ENCODE measurements at regions not wholly inside any gene's neighbourhood (a gene's known extent, or its start where the extent isn't known, plus 50 kb on each side); places are given as distances from the start of the nearest gene placed in this dataset.

- Histone ChIP-seq H3K27ac (ENCODE audit: low read depth, low read length) (no peak overlapping the region), H3K27me3 (ENCODE audit: insufficient read depth, low read length) (peaks cover 2% of the 10 kb centered on the region), H3K9me3 (ENCODE audit: insufficient read depth, low read depth, low read length) (no peaks in the 10 kb centered on the region), H2AFZ (ENCODE audit: low read depth, low read length) (no peak overlapping the region), H3K36me3 (ENCODE audit: insufficient read depth, low read length) (no peaks in the 10 kb centered on the region), H3K4me2 (ENCODE audit: low read length) (no peak overlapping the region), H4K20me1 (ENCODE audit: insufficient read depth, low read length) (no peaks in the 10 kb centered on the region), H3K9ac (ENCODE audit: low read length) (no peak overlapping the region), H3K4me3 (ENCODE audit: insufficient read depth, low read depth, low read length) (no peak overlapping the region), H3K79me2 (ENCODE audit: insufficient read depth, low read length) (no peaks in the 10 kb centered on the region), H3K4me1 (ENCODE audit: insufficient read depth, low read length) (no peaks in the 10 kb centered on the region)
- TF ChIP-seq CTCF (IDR thresholded peaks at IDR 0.05; ENCODE audit: insufficient read depth, low read depth, low read length) (no peak), EZH2 (IDR thresholded peaks at IDR 0.05; ENCODE audit: insufficient read depth, low read length) (no peak)
- Mint-ChIP-seq H3K36me3 (ENCODE audit: low read depth, unreplicated experiment) (no peaks in the 10 kb centered on the region), H3K9me3 (ENCODE audit: unreplicated experiment) (peaks cover 5% of the 10 kb centered on the region), H3K27me3 (ENCODE audit: low read depth, unreplicated experiment) (no peaks in the 10 kb centered on the region), H3K4me3 (ENCODE audit: unreplicated experiment) (no peak overlapping the region), H3K4me1 (ENCODE audit: low read depth, unreplicated experiment) (no peaks in the 10 kb centered on the region), H3K27ac (ENCODE audit: unreplicated experiment) (no peak overlapping the region)
- no peak for DNase-seq (ENCODE audit: low read depth)
- FAIRE-seq, result no peak
Measured at GRCh38 chr5:52441768-52442167, 345.9 kb upstream of the ITGA1 start.

- no peaks in the 10 kb centered on the region for H3K9me3 ChIP-seq (ENCODE audit: insufficient read depth, low read depth, low read length)
- FAIRE-seq (no peak), DNase-seq (ENCODE audit: low read depth) (no peak)
- Mint-ChIP-seq H3K4me1 (ENCODE audit: low read depth, unreplicated experiment) (no peaks in the 10 kb centered on the region), H3K27me3 (ENCODE audit: low read depth, unreplicated experiment) (no peaks in the 10 kb centered on the region), H3K4me3 (ENCODE audit: unreplicated experiment) (no peak overlapping the region), H3K36me3 (ENCODE audit: low read depth, unreplicated experiment) (no peaks in the 10 kb centered on the region), H3K9me3 (ENCODE audit: unreplicated experiment) (peaks cover 5% of the 10 kb centered on the region), H3K27ac (ENCODE audit: unreplicated experiment) (no peak overlapping the region)
- no peaks in the 10 kb centered on the region for H4K20me1 ChIP-seq (ENCODE audit: insufficient read depth, low read length)
- no peak overlapping the region for H3K9ac ChIP-seq (ENCODE audit: low read length)
- peaks cover 2% of the 10 kb centered on the region for H3K27me3 ChIP-seq (ENCODE audit: insufficient read depth, low read length)
- no peaks in the 10 kb centered on the region for H3K4me1 ChIP-seq (ENCODE audit: insufficient read depth, low read length)
- H3K4me2 ChIP-seq (ENCODE audit: low read length), result no peak overlapping the region
- no peak overlapping the region for H3K27ac ChIP-seq (ENCODE audit: low read depth, low read length)
- TF ChIP-seq CTCF (IDR thresholded peaks at IDR 0.05; ENCODE audit: insufficient read depth, low read depth, low read length), result no peak
- no peak for TF ChIP-seq EZH2 (IDR thresholded peaks at IDR 0.05; ENCODE audit: insufficient read depth, low read length)
- H2AFZ ChIP-seq (ENCODE audit: low read depth, low read length), result no peak overlapping the region
- H3K79me2 ChIP-seq (ENCODE audit: insufficient read depth, low read length), result no peaks in the 10 kb centered on the region
- H3K4me3 ChIP-seq (ENCODE audit: insufficient read depth, low read depth, low read length), result no peak overlapping the region
- no peaks in the 10 kb centered on the region for H3K36me3 ChIP-seq (ENCODE audit: insufficient read depth, low read length)
Measured at GRCh38 chr5:52443187-52443586, 344.5 kb upstream of the ITGA1 start.

DNA sequence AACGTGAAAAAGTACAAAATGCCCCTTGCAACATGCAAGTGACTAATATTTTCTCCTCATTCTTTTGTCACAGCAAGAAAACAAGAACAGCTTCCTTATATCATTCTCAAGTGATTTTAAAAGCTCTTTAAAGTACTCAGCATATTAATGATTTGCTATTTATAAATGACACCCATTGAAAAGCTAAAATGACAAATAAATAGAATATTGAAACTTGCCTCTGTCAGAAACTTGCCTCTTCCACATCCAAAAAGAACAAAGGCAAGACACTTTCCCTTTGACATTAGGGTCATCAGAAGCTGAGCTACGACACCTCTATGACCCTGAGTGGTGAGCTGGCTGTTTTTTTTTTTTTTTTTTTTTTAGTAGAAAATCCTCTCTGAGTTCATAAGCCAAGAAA, 339.6 kb upstream of the ITGA1 start:
- Histone ChIP-seq H3K4me2 (ENCODE audit: low read length) (no peak overlapping the region), H3K36me3 (ENCODE audit: insufficient read depth, low read length) (no peaks in the 10 kb centered on the region), H3K9ac (ENCODE audit: low read length) (no peak overlapping the region), H3K27ac (ENCODE audit: low read depth, low read length) (no peak overlapping the region), H3K4me3 (ENCODE audit: insufficient read depth, low read depth, low read length) (no peak overlapping the region), H3K27me3 (ENCODE audit: insufficient read depth, low read length) (peaks cover 2% of the 10 kb centered on the region), H2AFZ (ENCODE audit: low read depth, low read length) (no peak overlapping the region), H4K20me1 (ENCODE audit: insufficient read depth, low read length) (no peaks in the 10 kb centered on the region), H3K79me2 (ENCODE audit: insufficient read depth, low read length) (no peaks in the 10 kb centered on the region), H3K9me3 (ENCODE audit: insufficient read depth, low read depth, low read length) (no peaks in the 10 kb centered on the region), H3K4me1 (ENCODE audit: insufficient read depth, low read length) (no peaks in the 10 kb centered on the region)
- no peaks in the 10 kb centered on the region for H3K9me3 Mint-ChIP-seq (ENCODE audit: unreplicated experiment)
- DNase-seq (ENCODE audit: low read depth) (no peak), FAIRE-seq (no peak)
- no peaks in the 10 kb centered on the region for H3K4me1 Mint-ChIP-seq (ENCODE audit: low read depth, unreplicated experiment)
- H3K36me3 Mint-ChIP-seq (ENCODE audit: low read depth, unreplicated experiment), result no peaks in the 10 kb centered on the region
- H3K4me3 Mint-ChIP-seq (ENCODE audit: unreplicated experiment), result no peak overlapping the region
- TF ChIP-seq CTCF (IDR thresholded peaks at IDR 0.05; ENCODE audit: insufficient read depth, low read depth, low read length), result no peak
- no peak for TF ChIP-seq EZH2 (IDR thresholded peaks at IDR 0.05; ENCODE audit: insufficient read depth, low read length)
- no peaks in the 10 kb centered on the region for H3K27me3 Mint-ChIP-seq (ENCODE audit: low read depth, unreplicated experiment)
- H3K27ac Mint-ChIP-seq (ENCODE audit: unreplicated experiment), result no peak overlapping the region
